ENCODE measurements at regions not wholly inside any gene's neighbourhood (a gene's known extent, or its start where the extent isn't known, plus 50 kb on each side); places are given as distances from the start of the nearest gene placed in this dataset.

DNA sequence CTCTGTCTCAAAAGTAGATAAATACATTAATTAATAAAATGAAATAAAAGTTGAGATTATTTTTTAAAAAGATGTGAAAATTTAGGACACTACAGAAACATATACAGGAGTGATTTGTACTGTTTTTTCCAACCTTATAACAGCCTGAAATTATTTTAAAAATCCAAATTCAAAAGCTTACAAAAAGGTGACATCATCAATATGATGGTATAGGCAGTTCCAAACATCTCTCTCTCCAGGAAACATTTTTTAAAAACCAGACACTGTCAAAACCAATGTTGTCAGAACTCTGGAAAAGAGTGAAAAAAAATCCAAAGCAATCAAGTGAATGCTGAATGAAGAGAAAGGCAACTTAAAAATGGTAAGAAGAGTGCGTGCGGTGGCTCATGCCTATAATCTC is 76.7 kb downstream of the HHEX start:
- H3K27ac ChIP-seq = no peak overlapping the region
- TF ChIP-seq ZFX (IDR thresholded peaks at IDR 0.05; ENCODE audit: borderline replicate concordance) = no peak

DNA sequence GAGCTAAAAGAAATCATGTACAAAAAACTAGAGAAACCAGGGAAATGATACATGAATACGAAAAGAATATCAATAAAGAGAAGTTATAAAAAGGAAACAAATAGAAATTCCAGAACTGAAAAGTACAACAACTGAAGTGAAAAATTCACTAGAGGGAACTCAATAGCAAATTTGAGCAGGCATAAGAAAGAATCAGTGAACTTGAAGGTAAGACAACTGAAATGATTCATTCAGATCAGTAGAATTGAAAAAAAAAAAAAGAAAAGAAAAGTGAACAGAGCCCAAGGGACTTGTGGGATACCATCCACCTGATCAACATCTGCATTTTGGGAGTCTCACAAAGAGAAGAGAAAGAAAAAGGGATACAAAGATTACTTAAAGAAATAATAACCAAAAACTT is 78.3 kb downstream of the HHEX start:
- H3K27ac ChIP-seq = no peak overlapping the region
- no peak for TF ChIP-seq ZFX (IDR thresholded peaks at IDR 0.05; ENCODE audit: borderline replicate concordance)
- TF ChIP-seq, protein P1, sequence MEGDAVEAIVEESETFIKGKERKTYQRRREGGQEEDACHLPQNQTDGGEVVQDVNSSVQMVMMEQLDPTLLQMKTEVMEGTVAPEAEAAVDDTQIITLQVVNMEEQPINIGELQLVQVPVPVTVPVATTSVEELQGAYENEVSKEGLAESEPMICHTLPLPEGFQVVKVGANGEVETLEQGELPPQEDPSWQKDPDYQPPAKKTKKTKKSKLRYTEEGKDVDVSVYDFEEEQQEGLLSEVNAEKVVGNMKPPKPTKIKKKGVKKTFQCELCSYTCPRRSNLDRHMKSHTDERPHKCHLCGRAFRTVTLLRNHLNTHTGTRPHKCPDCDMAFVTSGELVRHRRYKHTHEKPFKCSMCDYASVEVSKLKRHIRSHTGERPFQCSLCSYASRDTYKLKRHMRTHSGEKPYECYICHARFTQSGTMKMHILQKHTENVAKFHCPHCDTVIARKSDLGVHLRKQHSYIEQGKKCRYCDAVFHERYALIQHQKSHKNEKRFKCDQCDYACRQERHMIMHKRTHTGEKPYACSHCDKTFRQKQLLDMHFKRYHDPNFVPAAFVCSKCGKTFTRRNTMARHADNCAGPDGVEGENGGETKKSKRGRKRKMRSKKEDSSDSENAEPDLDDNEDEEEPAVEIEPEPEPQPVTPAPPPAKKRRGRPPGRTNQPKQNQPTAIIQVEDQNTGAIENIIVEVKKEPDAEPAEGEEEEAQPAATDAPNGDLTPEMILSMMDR (IDR thresholded peaks at IDR 0.05) = no peak

DNA sequence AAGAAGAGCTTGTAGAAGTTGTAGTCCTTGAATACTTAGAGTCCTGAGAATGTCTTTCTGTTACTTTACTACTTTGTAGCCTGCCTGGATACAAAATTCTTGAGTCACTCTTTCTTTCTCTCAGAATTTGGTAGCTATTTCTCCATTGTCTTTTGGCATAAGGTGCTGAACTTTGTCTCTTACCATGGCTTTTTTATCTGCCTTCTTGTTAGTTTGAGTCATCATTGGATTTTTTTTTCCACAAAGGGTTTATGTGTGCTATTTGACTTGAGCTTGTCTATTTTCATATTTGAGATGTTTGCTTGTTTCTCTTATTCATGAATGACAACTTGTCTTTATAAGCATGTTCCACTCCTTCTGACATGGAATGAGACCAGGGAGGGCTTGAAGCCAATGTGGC is 74.5 kb upstream of the EXOC6 start:
- no peak overlapping the region for H3K27ac ChIP-seq
- TF ChIP-seq ZFX (IDR thresholded peaks at IDR 0.05; ENCODE audit: borderline replicate concordance) = no peak
- TF ChIP-seq, protein P1 (IDR thresholded peaks at IDR 0.05) = no peak

DNA sequence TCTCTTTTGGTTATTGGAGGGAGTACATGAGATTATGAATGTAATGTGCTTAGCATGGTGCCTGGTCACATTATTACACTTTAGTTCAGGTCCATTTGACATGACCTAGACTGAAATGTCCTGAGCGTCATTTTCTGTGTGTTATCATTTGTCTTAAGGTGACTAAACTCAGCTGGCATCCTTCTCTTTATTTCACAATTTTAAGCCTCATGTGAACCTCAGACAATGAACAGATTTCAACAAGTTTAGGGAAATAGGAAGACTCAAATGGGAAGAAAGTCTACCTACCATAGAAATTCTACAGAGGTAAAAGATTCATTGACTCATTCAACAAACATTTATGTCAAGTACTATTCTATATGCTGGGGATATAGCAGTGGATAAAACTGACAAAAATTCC is 70.2 kb upstream of the EXOC6 start:
- no peak overlapping the region for H3K27ac ChIP-seq
- no peak for TF ChIP-seq ZFX (IDR thresholded peaks at IDR 0.05; ENCODE audit: borderline replicate concordance)
- TF ChIP-seq, protein P1 (IDR thresholded peaks at IDR 0.05) = no peak

DNA sequence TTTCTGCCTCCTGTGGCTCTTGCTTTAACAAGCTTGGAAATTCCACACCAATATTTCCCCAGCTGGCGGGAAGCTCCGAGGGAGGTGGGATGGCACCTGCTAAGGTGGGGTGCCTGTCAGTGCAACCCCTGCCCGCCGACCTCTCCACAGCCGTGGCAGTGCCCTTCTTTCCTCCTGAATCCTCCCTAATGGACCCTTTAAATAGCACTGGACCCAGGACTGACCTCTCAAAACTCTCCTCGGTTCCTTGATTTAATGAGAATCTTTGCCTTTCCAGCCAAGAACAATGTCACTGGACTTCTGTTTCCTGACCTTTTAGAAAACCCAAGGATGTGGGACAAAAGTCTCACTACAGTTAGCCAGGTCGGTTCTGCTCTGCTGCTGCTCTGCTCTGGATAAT is 63.2 kb upstream of the EXOC6 start:
- TF ChIP-seq, protein P1 (IDR thresholded peaks at IDR 0.05) = no peak
- no peak for TF ChIP-seq ZFX (IDR thresholded peaks at IDR 0.05; ENCODE audit: borderline replicate concordance)
- no peak overlapping the region for H3K27ac ChIP-seq

DNA sequence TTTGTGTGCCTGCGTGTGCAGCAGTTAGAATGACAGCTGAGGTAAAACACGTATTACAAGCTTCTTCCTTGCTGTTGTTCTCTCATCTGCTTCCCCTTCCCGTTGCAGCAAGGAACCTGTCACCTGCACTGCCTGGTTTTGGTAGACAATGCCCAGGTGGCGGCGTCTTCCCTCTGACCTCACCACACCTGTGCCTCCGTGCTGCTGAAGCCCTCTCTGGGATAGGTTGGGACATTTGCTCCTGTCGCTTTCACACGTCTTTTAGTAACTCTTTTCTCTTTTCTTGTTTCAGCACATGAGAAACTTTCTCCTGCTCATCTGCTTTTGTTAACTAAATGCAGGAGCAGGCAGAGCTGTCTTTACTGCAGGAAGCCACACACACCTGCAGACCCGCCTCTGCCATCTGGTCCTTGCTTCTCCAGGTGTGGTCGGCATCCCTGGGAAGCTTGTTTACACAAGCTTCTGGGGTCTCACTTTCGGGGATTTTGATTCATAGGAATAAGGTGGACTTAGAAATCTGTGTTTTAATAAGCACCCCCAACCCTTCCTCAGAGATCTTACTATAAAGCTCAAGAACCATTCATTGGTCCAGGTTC is 60.7 kb upstream of the EXOC6 start:
- TF ChIP-seq, protein P1 (IDR thresholded peaks at IDR 0.05) = no peak
- no peak for TF ChIP-seq ZFX (IDR thresholded peaks at IDR 0.05; ENCODE audit: borderline replicate concordance)
- no peak overlapping the region for H3K27ac ChIP-seq

DNA sequence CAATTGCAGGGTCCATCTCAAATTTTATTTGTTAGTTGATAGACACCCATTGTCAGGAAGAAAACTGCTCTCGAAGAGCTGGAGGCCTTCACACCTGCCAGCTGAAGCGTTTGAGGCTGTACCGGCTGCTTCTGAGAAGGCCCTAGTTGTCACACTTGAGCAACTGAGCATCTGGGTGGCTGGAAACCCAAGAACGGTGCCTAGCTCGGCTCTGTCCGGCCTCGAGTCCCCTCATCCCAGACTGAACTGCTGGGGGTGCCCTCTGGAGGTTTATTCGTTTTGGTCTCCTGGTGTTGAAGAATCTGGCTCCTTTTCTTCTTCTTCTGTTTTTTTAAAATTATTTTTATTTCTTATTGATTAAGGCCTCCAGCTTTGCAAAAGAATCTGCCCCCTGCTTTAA is 59.3 kb upstream of the EXOC6 start:
- no peak overlapping the region for H3K27ac ChIP-seq
- TF ChIP-seq, protein P1 (IDR thresholded peaks at IDR 0.05) = no peak
- no peak for TF ChIP-seq ZFX (IDR thresholded peaks at IDR 0.05; ENCODE audit: borderline replicate concordance)

DNA sequence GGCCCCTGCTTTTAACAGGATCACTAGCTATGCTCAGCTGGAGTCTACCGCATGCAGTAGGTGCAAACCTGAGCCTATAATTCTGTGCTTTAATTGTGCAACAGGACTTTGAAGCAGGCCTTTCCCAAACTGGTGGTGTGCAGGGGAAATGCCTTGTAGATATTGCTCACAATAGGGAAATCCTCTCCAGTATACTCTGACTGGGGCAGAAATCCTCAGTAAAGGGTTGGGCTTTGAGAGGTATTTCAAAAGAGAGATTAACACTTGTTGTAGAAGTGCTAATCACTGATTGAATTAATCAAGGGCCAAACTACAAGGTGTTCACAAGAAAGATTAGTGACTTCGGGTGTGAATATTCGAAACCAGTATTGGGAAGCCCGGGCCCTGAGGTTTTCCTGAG is 58.5 kb upstream of the EXOC6 start:
- TF ChIP-seq, protein P1 (IDR thresholded peaks at IDR 0.05) = no peak
- no peak for TF ChIP-seq ZFX (IDR thresholded peaks at IDR 0.05; ENCODE audit: borderline replicate concordance)
- H3K27ac ChIP-seq = no peak overlapping the region

Measured in 22Rv1 (cell line).